Suppressor macrophage (primary cell): ENCODE measurements at regions not wholly inside any gene's neighbourhood (a gene's known extent, or its start where the extent isn't known, plus 50 kb on each side); places are given as distances from the start of the nearest gene placed in this dataset.

Experiments
- DNase-seq, 4 experiments: peaks; one replicate each; pipeline ENCODE4 v3.0.0-alpha.2; 2020 to 2022

- peak; percentile 19 to 51 (median 46) for DNase-seq
Observed at GRCh38 chr7:27364344-27364758, 121.7 kb downstream of the EVX1 start.

- DNase-seq, result no peak
Observed at GRCh38 chr7:27367179-27367932, 124.8 kb downstream of the EVX1 start.

GRCh38 chr7:27367933-27368549 lies 125.4 kb downstream of the EVX1 start:
- no peak for DNase-seq

- peak in 1 of 4 experiments; percentile 12 for DNase-seq
Observed at GRCh38 chr7:27374958-27375841, 132.6 kb downstream of the EVX1 start.

- DNase-seq, result no peak
Observed at GRCh38 chr7:27375958-27376357, 133.4 kb downstream of the EVX1 start.

GRCh38 chr7:27377988-27378387 lies 135.4 kb downstream of the EVX1 start:
- no peak for DNase-seq

GRCh38 chr7:27382307-27382706 lies 139.7 kb downstream of the EVX1 start:
- no peak for DNase-seq

- no peak for DNase-seq
Observed at GRCh38 chr7:27386581-27386980, 144.0 kb downstream of the EVX1 start.

- no peak for DNase-seq
Observed at GRCh38 chr7:27387864-27388263, 145.3 kb downstream of the EVX1 start.

- no peak for DNase-seq
Observed at GRCh38 chr7:27388561-27388960, 146.0 kb downstream of the EVX1 start.

- no peak for DNase-seq
Observed at GRCh38 chr7:27389496-27389895, 146.9 kb downstream of the EVX1 start.

- DNase-seq, result no peak
Observed at GRCh38 chr7:27392477-27392876, 149.9 kb downstream of the EVX1 start.

- DNase-seq, result no peak
Observed at GRCh38 chr7:27394871-27395270, 152.3 kb downstream of the EVX1 start.

GRCh38 chr7:27395626-27396025 lies 153.0 kb downstream of the EVX1 start:
- no peak for DNase-seq

GRCh38 chr7:27397503-27397902 lies 154.9 kb downstream of the EVX1 start:
- no peak for DNase-seq

GRCh38 chr7:27398851-27399250 lies 156.2 kb downstream of the EVX1 start:
- no peak for DNase-seq

- DNase-seq, result peak; percentile 27 to 67 (median 48)
Observed at GRCh38 chr7:27399791-27400567, 157.4 kb downstream of the EVX1 start.

- no peak for DNase-seq
Observed at GRCh38 chr7:27405780-27406179, 163.2 kb downstream of the EVX1 start.

- no peak for DNase-seq
Observed at GRCh38 chr7:27409311-27409710, 166.7 kb downstream of the EVX1 start.

GRCh38 chr7:27409776-27410175 lies 167.2 kb downstream of the EVX1 start:
- peak in 3 of 4 experiments; percentile 36 to 63 (median 59) for DNase-seq

GRCh38 chr7:27410812-27411544 lies 168.4 kb downstream of the EVX1 start:
- no peak for DNase-seq

- DNase-seq, result no peak
Observed at GRCh38 chr7:27412164-27412563, 169.6 kb downstream of the EVX1 start.
